Epithelial cell of esophagus (primary cell): ENCODE measurements at regions not wholly inside any gene's neighbourhood (a gene's known extent, or its start where the extent isn't known, plus 50 kb on each side); places are given as distances from the start of the nearest gene placed in this dataset.
"Not testable (repeated sequence)": the region's sequence is repeated elsewhere in the genome, so short reads cannot be mapped to it uniquely, and the experiment has no call there.

ENCODE experiments used
- DNase-seq: peaks from one replicate; pipeline ENCODE4 v3.0.0; 2010; ENCODE audit warnings: low read depth
- H3K4me3 ChIP-seq: 2 replicates; pipeline ENCODE4 v1.5.1; 2011; ENCODE audit warnings: mild to moderate bottlenecking, low read length, control low read depth
- TF ChIP-seq, protein P1 (sequence below): IDR thresholded peaks from 2 replicates; pipeline ENCODE4 v1.5.1; 2011; ENCODE audit warnings: low read depth, mild to moderate bottlenecking, low read length, control low read depth, inconsistent platforms; ENCODE audit not compliant: insufficient read depth; ENCODE audit errors: missing control alignments

GRCh38 chr12:83896416-83896815 lies 1016.2 kb downstream of the SLC6A15 start:
- no peak for DNase-seq
- H3K4me3 ChIP-seq, result no peak overlapping the region
- TF ChIP-seq, protein P1, sequence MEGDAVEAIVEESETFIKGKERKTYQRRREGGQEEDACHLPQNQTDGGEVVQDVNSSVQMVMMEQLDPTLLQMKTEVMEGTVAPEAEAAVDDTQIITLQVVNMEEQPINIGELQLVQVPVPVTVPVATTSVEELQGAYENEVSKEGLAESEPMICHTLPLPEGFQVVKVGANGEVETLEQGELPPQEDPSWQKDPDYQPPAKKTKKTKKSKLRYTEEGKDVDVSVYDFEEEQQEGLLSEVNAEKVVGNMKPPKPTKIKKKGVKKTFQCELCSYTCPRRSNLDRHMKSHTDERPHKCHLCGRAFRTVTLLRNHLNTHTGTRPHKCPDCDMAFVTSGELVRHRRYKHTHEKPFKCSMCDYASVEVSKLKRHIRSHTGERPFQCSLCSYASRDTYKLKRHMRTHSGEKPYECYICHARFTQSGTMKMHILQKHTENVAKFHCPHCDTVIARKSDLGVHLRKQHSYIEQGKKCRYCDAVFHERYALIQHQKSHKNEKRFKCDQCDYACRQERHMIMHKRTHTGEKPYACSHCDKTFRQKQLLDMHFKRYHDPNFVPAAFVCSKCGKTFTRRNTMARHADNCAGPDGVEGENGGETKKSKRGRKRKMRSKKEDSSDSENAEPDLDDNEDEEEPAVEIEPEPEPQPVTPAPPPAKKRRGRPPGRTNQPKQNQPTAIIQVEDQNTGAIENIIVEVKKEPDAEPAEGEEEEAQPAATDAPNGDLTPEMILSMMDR, result no peak

DNA sequence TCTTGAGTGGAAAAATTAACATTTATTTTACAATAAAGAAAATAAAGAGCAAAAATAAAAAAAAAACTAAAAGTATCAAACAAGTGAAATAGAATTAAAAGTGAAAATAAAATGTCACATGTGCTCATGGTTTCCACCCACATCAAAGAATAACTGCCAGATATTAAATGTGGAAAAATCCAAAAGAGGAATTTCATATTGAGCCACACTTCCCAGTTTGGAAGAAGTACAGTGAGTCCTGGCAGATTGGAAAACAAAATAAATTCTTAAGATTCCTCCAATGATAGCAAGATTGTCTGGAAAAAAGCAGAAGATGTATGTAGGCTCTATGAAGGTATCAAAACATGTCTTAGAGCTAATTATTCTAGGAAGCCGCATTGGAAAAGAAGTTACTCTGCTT lies 1019.5 kb downstream of the SLC6A15 start:
- no peak overlapping the region for H3K4me3 ChIP-seq
- DNase-seq, result no peak
- TF ChIP-seq, protein P1, result no peak

DNA sequence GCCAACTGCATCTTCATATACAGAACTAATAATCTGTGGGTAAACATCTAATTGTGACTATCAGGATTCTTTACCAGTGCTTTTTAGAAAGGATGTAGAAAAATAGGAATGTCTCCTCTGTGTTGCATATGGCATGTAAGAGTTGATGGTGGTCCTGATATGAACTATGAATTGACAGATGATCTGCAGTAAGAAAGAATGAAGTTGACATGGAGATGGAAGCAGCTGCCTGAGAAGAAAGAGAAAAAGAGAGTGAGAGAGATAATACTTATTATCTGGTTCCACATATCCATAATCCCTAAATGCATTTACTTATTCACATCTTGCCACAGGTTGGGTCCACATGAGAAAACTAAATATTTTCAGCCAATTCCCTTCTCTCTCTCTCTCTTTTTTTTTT lies 1022.9 kb downstream of the SLC6A15 start:
- TF ChIP-seq, protein P1, result no peak
- H3K4me3 ChIP-seq, result no peak overlapping the region
- no peak for DNase-seq

DNA sequence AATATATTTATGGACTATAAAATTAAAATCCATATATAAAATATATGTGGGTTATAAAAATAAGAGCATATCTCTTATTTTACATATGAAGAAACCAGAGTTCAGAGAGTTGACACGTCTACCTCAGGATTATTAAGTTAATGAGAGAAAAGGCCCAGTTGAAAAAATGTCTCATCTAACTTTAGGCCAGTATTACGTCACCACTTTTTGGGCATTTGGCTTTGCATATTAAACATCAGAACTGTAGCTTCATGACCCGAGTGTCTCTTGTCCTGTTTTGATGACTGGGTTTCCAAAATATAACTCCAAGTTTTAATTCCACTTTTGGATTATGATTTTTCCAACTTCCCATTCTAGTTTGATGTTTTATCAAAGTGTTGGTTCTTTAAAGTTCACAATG lies 1026.1 kb downstream of the SLC6A15 start:
- TF ChIP-seq, protein P1, result no peak
- no peak overlapping the region for H3K4me3 ChIP-seq
- no peak for DNase-seq

DNA sequence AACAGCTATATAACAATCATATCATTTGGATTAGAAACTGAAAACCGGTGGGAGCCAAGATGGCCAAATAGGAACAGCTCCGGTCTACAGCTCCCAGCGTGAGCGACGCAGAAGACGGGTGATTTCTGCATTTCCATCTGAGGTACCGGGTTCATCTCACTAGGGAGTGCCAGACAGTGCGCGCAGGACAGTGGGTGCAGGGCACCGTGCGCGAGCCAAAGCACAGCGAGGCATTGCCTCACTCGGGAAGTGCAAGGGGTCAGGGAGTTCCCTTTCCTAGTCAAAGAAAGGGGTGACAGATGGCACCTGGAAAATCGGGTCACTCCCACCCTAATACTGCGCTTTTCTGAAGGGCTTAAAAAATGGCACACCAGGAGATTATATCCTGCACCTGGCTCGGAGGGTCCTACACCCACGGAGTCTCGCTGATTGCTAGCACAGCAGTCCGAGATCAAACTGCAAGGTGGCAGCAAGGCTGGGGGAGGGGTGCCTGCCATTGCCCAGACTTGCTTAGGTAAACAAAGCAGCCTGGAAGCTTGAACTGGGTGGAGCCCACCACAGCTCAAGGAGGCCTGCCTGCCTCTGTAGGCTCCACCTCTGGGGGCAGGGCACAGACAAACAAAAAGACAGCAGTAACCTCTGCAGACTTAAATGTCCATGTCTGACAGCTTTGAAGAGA lies 1041.5 kb downstream of the SLC6A15 start:
- not testable (repeated sequence) for DNase-seq, H3K4me3 ChIP-seq

DNA sequence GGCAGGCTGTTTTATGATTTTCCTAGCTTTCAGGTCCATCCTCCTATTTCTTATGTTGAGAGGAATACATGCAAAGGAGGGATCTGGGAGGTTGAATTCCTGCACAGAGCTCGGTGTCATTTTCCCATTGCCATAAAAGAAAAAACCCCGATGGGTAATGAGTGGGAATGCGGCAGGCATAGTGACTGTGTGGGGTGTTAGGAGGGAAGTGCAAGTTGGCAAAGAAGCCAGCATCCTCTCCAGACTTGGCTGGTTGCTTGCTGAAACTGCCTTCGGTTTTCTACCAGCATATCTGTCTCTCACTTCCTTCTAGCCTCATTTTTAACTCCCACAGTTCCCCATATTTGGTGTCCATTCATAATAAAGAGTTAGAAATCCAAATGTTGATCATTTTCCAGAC lies 1046.1 kb downstream of the SLC6A15 start:
- DNase-seq, result no peak
- H3K4me3 ChIP-seq, result no peak overlapping the region

DNA sequence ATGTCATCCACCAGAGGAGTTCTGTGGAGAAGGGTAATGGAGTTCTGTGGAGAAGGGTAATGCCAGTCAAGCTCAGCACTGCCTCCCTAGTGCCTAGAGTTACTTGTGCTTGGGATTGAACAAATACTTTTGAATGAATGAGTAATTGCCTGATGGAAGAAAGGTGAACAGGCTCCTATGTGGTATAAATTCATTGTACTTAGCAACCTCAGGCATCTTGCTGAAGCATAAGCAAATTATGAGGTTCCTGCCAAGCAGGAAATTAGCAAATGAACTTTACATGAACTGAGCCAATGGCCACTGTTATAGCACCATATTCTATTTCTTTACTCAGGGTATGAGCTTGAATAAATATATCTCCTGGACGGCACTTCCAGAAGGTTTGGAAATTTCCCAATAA lies 1047.2 kb downstream of the SLC6A15 start:
- DNase-seq, result peak; percentile 52
- TF ChIP-seq, protein P1, result no peak
- H3K4me3 ChIP-seq, result no peak overlapping the region

More for the DNA sequence above, 1046.1 kb downstream of the SLC6A15 start:
- TF ChIP-seq, protein P1, result no peak
